Kidney (tissue), 13 donors: ENCODE measurements at regions not wholly inside any gene's neighbourhood (a gene's known extent, or its start where the extent isn't known, plus 50 kb on each side); places are given as distances from the start of the nearest gene placed in this dataset.

ENCODE experiments used
- DNase-seq, 5 donors: peaks; one replicate each; pipeline ENCODE4 v3.0.0-alpha.2; 2013 to 2020
- FAIRE-seq: peaks from 2 replicates; lab custom pipeline; 2012; peaks lifted over from hg19 to GRCh38; lab: Jason Lieb, UNC
- H3K27ac ChIP-seq, 2 donors: one replicate each; pipeline ENCODE4 v1.7.0; 2013; ENCODE audit warnings: low read depth in 2 of 2, low read length in 2 of 2, inconsistent platforms in 1 of 2
- H3K27me3 ChIP-seq: one replicate; pipeline ENCODE4 v1.7.1; 2013; ENCODE audit warnings: low read length, inconsistent platforms; ENCODE audit not compliant: control insufficient read depth, insufficient read depth
- H3K36me3 ChIP-seq, 3 donors: one replicate each; pipeline versions ENCODE4 v1.7.0 to v1.7.1; 2013; ENCODE audit warnings: low read length in 3 of 3, control low read depth in 1 of 3, inconsistent platforms in 1 of 3; ENCODE audit not compliant: insufficient read depth in 3 of 3, control insufficient read depth in 2 of 3
- H3K4me1 ChIP-seq, 3 donors: one replicate each; pipeline versions ENCODE4 v1.7.0 to v1.7.1; 2013; ENCODE audit warnings: low read length in 3 of 3, inconsistent platforms in 1 of 3, low read depth in 1 of 3; ENCODE audit not compliant: control insufficient read depth in 2 of 3, insufficient read depth in 2 of 3
- H3K4me3 ChIP-seq, 3 donors: one replicate each; pipeline versions ENCODE4 v1.7.0 to v1.8.1; 2013; ENCODE audit warnings: low read length in 3 of 3, control low read depth in 1 of 3, inconsistent platforms in 1 of 3
- H3K9ac ChIP-seq, 3 donors: one replicate each; pipeline versions ENCODE4 v1.7.0 to v1.7.1; 2013; ENCODE audit warnings: low read length in 3 of 3, control low read depth in 1 of 3, inconsistent platforms in 1 of 3
- H3K9me3 ChIP-seq, 3 donors: one replicate each; pipeline versions ENCODE4 v1.7.0 to v1.7.1; 2013; ENCODE audit warnings: low read length in 3 of 3, control low read depth in 1 of 3, inconsistent platforms in 1 of 3; ENCODE audit not compliant: control insufficient read depth in 2 of 3, insufficient read depth in 1 of 3
- intact Hi-C: fragments of 100-400 bp; cut with DNase I; formaldehyde crosslinking; loops from one replicate; pipeline ENCODE4 v1.11.1; 2022
- TF ChIP-seq, protein P1 (sequence below): IDR thresholded peaks from 3 replicates; pipeline ENCODE4 v1.5.1; 2012; ENCODE audit warnings: mild to moderate bottlenecking, moderate library complexity, borderline replicate concordance; ENCODE audit not compliant: insufficient read depth; ENCODE audit errors: extremely low read depth
- donor health status: control.
- donor health status: control.
- donor health status: control.
- donor health status: control.
- donor health status: control.
- donor health status: DM: yes; HTN: yes; CAD: no.
- donor health status: Normal renal cell carcinoma (clear cell type).

DNA sequence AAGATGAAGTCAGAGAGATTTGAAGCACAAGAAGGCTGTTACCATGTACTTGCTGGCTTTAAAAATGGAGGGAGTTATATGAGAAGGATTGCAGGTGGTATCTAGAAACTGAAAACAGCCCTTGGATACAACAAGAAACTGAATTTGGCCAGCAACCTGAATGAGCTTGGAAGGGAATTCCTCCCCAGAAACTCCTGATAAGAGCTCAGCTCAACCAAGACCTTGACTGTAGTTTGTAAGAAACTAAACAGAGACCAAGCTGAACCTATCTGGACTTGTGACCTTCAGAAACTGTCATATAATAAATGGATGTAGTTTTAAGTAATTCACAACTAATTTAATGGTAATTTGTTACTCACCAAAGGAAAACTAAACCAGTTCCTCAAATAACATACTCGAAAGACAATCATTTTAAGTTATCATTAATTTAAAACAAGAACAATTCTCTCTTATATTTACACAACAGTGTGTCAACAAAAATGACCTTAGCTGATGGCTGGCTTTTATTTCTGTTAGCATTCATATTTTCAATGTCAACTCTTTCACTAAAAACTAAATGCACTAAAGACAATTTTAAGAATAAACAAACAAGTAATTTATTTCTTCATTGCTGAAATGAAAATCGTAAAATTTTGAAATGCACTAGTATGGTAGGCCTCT is 1218.4 kb upstream of the TMPRSS15 start:
- H3K4me1 ChIP-seq = no peaks in the 10 kb centered on the region
- FAIRE-seq (peak; percentile 41), DNase-seq (no peak)
- no peak overlapping the region for H3K4me3 ChIP-seq
- no peak overlapping the region for H3K27ac ChIP-seq
- no peaks in the 10 kb centered on the region for H3K9me3 ChIP-seq
- H3K9ac ChIP-seq = no peak overlapping the region
- H3K36me3 ChIP-seq = no peaks in the 10 kb centered on the region
- TF ChIP-seq, protein P1, sequence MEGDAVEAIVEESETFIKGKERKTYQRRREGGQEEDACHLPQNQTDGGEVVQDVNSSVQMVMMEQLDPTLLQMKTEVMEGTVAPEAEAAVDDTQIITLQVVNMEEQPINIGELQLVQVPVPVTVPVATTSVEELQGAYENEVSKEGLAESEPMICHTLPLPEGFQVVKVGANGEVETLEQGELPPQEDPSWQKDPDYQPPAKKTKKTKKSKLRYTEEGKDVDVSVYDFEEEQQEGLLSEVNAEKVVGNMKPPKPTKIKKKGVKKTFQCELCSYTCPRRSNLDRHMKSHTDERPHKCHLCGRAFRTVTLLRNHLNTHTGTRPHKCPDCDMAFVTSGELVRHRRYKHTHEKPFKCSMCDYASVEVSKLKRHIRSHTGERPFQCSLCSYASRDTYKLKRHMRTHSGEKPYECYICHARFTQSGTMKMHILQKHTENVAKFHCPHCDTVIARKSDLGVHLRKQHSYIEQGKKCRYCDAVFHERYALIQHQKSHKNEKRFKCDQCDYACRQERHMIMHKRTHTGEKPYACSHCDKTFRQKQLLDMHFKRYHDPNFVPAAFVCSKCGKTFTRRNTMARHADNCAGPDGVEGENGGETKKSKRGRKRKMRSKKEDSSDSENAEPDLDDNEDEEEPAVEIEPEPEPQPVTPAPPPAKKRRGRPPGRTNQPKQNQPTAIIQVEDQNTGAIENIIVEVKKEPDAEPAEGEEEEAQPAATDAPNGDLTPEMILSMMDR = no peak
- no peaks in the 10 kb centered on the region for H3K27me3 ChIP-seq
- intact Hi-C loops = no loop called here

DNA sequence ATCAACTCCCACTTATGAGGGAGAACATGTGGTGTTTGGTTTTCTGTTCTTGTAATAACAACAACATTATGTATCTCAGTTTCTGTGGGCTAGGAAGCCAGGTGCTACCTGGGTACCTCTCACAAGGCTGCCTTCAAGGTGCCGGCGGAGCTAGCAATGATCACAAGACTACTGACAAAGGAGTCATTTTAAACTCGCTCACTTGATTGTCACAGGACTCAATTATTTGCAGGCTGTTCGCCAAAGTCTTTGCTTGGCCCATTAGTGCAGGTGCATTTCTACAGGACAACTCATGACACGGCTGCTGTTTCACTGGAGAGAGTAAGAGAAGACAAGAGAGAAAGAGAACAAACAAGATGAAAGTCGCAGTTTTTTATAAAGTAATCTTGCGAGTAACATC is 1237.4 kb upstream of the TMPRSS15 start:
- Histone ChIP-seq H3K27me3 (no peaks in the 10 kb centered on the region), H3K4me1 (no peaks in the 10 kb centered on the region), H3K4me3 (no peak overlapping the region), H3K9me3 (no peaks in the 10 kb centered on the region), H3K27ac (no peak overlapping the region), H3K36me3 (no peaks in the 10 kb centered on the region), H3K9ac (no peak overlapping the region)
- intact Hi-C loops = no loop called here
- FAIRE-seq (no peak), DNase-seq (no peak)
- TF ChIP-seq, protein P1 = no peak

DNA sequence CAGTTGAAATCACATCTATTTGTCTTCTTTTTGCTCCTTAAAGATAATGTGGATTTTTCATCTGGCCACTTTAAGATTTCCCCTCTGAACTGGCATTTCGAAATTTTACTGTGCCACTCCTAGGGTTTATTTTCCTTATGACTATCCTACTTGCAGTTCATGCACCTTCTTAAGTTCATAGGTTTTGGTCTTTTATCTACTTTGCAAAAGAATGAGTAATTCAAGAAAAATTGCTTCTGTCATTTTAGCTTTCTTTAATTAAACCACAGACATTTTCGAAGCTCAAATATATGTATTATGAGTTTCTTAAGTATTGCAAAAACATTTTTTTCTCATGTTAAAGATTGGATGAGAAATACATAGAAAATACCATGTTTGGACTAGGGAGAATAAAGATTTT is 1244.8 kb upstream of the TMPRSS15 start:
- DNase-seq (no peak), FAIRE-seq (no peak)
- intact Hi-C loops = no loop called here
- Histone ChIP-seq H3K27ac (no peak overlapping the region), H3K4me1 (no peaks in the 10 kb centered on the region), H3K27me3 (no peaks in the 10 kb centered on the region), H3K9ac (no peak overlapping the region), H3K36me3 (no peaks in the 10 kb centered on the region), H3K4me3 (no peak overlapping the region), H3K9me3 (no peaks in the 10 kb centered on the region)
- TF ChIP-seq, protein P1 = no peak

DNA sequence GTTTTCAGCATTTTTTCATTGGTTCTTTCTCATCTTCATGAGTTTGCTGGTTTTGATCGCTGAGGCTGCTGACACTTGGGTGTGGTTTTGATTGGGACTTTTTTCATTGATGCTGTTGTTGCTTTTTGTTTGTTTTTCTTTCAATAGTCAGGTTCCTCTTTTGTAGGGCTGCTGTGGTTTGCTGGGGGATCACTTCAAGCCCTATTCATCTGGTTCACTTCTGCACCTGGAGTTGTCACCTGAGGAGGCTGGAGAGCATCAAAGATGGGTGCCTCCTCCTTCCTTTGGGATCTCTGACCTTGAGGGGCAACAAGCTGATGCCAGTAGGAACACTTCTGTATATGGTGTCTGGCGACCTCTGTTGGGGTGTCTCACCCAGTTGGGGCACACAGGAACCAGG is 1279.9 kb upstream of the TMPRSS15 start:
- H3K36me3 ChIP-seq = no peaks in the 10 kb centered on the region
- FAIRE-seq = no peak
- H3K9me3 ChIP-seq = no peaks in the 10 kb centered on the region
- no peaks in the 10 kb centered on the region for H3K4me1 ChIP-seq
- no peak overlapping the region for H3K4me3 ChIP-seq
- intact Hi-C loops = no loop called here
- H3K27ac ChIP-seq = no peak overlapping the region
- TF ChIP-seq, protein P1 = no peak
- H3K27me3 ChIP-seq = no peaks in the 10 kb centered on the region
- no peak overlapping the region for H3K9ac ChIP-seq
- DNase-seq = no peak
